IgD-negative memory B cell (primary cell): ENCODE measurements at regions not wholly inside any gene's neighbourhood (a gene's known extent, or its start where the extent isn't known, plus 50 kb on each side); places are given as distances from the start of the nearest gene placed in this dataset.

Source experiments
- H3K27ac Mint-ChIP-seq, 3 donors: one replicate each; pipeline ENCODE4 v1.8.0; 2020 to 2022; ENCODE audit warnings: mild to moderate bottlenecking in 3 of 3, mixed read lengths in 3 of 3, moderate library complexity in 1 of 3
- H3K27me3 Mint-ChIP-seq: one replicate; pipeline ENCODE4 v1.8.0; 2021; ENCODE audit warnings: mixed read lengths
- H3K36me3 Mint-ChIP-seq: one replicate; pipeline ENCODE4 v1.8.0; 2020; ENCODE audit warnings: mild to moderate bottlenecking, mixed read lengths
- H3K4me1 Mint-ChIP-seq, 3 donors: one replicate each; pipeline ENCODE4 v1.8.0; 2020 to 2022; ENCODE audit warnings: mixed read lengths in 3 of 3, mild to moderate bottlenecking in 1 of 3
- H3K4me3 Mint-ChIP-seq, 4 donors: one replicate each; pipeline ENCODE4 v1.8.0; 2020 to 2022; ENCODE audit warnings: mild to moderate bottlenecking in 4 of 4, mixed read lengths in 4 of 4, moderate library complexity in 3 of 4
- H3K9me3 Mint-ChIP-seq, 3 donors: one replicate each; pipeline ENCODE4 v1.8.0; 2020 to 2021; ENCODE audit warnings: mixed read lengths in 3 of 3, mild to moderate bottlenecking in 1 of 3

DNA sequence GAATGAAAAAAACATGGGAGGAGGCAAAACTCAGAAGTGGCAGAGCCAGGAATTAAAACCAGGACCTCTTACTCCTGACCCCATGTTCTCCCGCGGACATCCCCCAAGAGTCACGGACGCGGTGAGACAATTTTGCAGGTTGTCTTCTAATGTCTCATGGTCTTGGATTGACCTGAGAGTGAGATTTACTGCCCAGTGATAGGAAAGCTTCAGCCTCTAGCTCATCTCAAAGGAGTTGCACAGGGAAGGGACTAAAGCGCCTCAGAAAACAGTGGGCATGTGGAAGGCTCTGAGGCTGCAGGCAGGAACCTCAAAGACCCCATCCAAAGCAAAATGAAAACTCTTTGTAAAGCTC, 197.4 kb downstream of the ADAMTS15 start:
- H3K4me1 Mint-ChIP-seq, result no peaks in the 10 kb centered on the region
- H3K36me3 Mint-ChIP-seq, result peaks cover 1% of the 10 kb centered on the region
- no peaks in the 10 kb centered on the region for H3K9me3 Mint-ChIP-seq
- no peaks in the 10 kb centered on the region for H3K27me3 Mint-ChIP-seq
- no peak overlapping the region for H3K4me3 Mint-ChIP-seq
- no peak overlapping the region for H3K27ac Mint-ChIP-seq

- peaks cover 1% of the 10 kb centered on the region for H3K36me3 Mint-ChIP-seq
- no peaks in the 10 kb centered on the region for H3K9me3 Mint-ChIP-seq
- no peak overlapping the region for H3K4me3 Mint-ChIP-seq
These were observed 198.4 kb downstream of the ADAMTS15 start for GRCh38 chr11:130646881-130647280.

GRCh38 chr11:130647371-130647770, 198.9 kb downstream of the ADAMTS15 start:
- Mint-ChIP-seq H3K36me3 (peaks cover 1% of the 10 kb centered on the region), H3K4me3 (no peak overlapping the region), H3K4me1 (no peaks in the 10 kb centered on the region), H3K27ac (peak overlapping the region in 1 of 3 donors; percentile 6), H3K9me3 (no peaks in the 10 kb centered on the region), H3K27me3 (no peaks in the 10 kb centered on the region)

More at GRCh38 chr11:130646881-130647280, 198.4 kb downstream of the ADAMTS15 start:
- Mint-ChIP-seq H3K27ac (no peak overlapping the region), H3K27me3 (no peaks in the 10 kb centered on the region), H3K4me1 (no peaks in the 10 kb centered on the region)

DNA sequence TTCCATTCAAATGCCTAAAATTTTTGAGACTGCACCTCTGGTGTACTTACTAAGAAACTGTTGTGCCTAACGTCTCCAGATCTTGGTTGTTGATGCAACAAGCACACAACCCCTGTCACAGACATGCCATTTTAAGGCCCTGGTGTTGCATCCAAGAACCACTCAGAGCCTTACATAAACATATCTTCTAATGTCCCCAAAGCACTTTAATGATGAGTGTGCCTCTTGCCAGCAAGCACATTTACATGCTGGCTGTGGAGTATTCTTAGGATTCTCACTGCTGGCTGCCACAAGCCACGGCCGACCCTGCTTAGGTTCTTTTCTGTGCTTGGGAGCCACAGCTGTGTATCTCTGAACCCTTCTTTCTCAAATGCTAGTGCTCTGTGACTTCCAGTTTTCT, 201.4 kb downstream of the ADAMTS15 start:
- H3K4me1 Mint-ChIP-seq, result peaks cover 0 to 2% (median 0%) of the 10 kb centered on the region in 3 donors
- H3K4me3 Mint-ChIP-seq, result no peak overlapping the region
- peaks cover 1% of the 10 kb centered on the region for H3K36me3 Mint-ChIP-seq
- H3K9me3 Mint-ChIP-seq, result no peaks in the 10 kb centered on the region
- peaks cover 2% of the 10 kb centered on the region for H3K27me3 Mint-ChIP-seq
- H3K27ac Mint-ChIP-seq, result no peak overlapping the region

GRCh38 chr11:130650456-130651030, 202.1 kb downstream of the ADAMTS15 start:
- H3K9me3 Mint-ChIP-seq, result no peaks in the 10 kb centered on the region
- H3K27me3 Mint-ChIP-seq, result peaks cover 3% of the 10 kb centered on the region
- H3K27ac Mint-ChIP-seq, result no peak overlapping the region
- H3K36me3 Mint-ChIP-seq, result peaks cover 1% of the 10 kb centered on the region
- H3K4me3 Mint-ChIP-seq, result no peak overlapping the region
- H3K4me1 Mint-ChIP-seq, result peaks cover 0 to 2% (median 0%) of the 10 kb centered on the region in 3 donors

- H3K4me3 Mint-ChIP-seq, result no peak overlapping the region
- H3K36me3 Mint-ChIP-seq, result peaks cover 1% of the 10 kb centered on the region
- H3K27ac Mint-ChIP-seq, result no peak overlapping the region
- H3K9me3 Mint-ChIP-seq, result peaks cover 0 to 2% (median 0%) of the 10 kb centered on the region in 3 donors
- peaks cover 0 to 2% (median 0%) of the 10 kb centered on the region in 3 donors for H3K4me1 Mint-ChIP-seq
- peaks cover 3% of the 10 kb centered on the region for H3K27me3 Mint-ChIP-seq
These were observed 202.8 kb downstream of the ADAMTS15 start for GRCh38 chr11:130651066-130651855.

- Mint-ChIP-seq H3K4me3 (no peak overlapping the region), H3K9me3 (peaks cover 0 to 3% (median 3%) of the 10 kb centered on the region in 3 donors), H3K27me3 (peaks cover 3% of the 10 kb centered on the region), H3K4me1 (peaks cover 0 to 2% (median 0%) of the 10 kb centered on the region in 3 donors), H3K36me3 (no peaks in the 10 kb centered on the region), H3K27ac (no peak overlapping the region)
These were observed 204.4 kb downstream of the ADAMTS15 start for GRCh38 chr11:130652671-130653335.

DNA sequence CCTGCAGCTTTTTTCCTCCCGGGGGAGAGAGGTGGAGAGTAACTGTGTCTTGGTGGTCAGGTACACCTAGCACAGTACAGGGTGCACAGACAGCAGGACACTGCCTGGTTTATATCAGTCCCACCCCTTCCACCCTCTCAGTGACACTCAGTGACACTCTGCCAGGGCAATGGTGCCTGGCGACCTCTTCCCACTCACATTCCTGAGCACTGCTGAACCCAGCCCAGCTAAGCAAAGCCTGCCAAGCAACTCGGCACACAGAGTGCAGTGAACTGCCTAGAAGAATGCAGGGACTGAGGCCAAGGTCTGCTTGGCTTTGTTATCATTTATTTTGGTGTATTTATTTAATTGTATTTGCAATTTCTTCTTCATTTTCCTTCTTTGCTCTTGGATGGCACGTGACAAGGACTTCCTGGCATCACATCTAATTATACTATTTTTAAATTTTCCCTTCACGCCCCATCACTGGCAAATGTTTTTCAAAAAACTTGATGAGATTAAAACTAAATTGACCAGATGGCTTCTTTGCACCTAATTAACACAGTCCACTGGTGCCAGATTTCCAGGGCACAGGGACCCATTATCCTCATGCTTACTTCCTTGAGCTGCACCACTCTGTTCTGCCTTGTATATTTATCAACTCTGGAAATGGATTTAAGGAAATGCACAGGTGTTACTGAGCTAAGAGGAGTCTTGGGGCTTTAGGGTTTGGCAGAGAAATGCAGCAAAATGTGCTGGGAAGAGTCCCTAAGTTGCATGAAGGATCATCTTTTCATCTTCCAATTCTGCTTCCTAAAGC, 205.6 kb downstream of the ADAMTS15 start:
- H3K4me3 Mint-ChIP-seq, result no peak overlapping the region
- peaks cover 3% of the 10 kb centered on the region for H3K27me3 Mint-ChIP-seq
- no peaks in the 10 kb centered on the region for H3K36me3 Mint-ChIP-seq
- no peak overlapping the region for H3K27ac Mint-ChIP-seq
- peaks cover 3 to 7% (median 3%) of the 10 kb centered on the region in 3 donors for H3K9me3 Mint-ChIP-seq
- H3K4me1 Mint-ChIP-seq, result peaks cover 0 to 2% (median 0%) of the 10 kb centered on the region in 3 donors

DNA sequence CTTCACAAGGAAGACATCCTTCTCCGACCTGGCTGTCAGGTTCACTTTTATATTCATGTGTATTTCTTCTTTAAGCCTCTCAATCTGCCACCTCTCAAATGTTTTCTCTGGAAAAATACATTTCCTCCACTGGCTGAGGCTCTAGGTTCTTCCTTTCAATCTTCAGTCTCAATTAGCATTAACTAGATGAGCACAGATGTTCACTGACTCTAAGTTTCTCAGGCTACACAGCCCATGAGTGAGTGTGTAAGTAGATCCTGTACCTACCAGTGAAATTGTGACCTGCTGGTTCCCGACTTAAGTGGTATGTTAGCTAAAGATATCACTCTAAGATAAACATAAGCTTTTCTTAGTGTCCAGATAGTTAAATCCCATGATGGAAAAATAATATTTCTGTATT, 206.9 kb downstream of the ADAMTS15 start:
- no peak overlapping the region for H3K27ac Mint-ChIP-seq
- peaks cover 3% of the 10 kb centered on the region for H3K27me3 Mint-ChIP-seq
- H3K36me3 Mint-ChIP-seq, result no peaks in the 10 kb centered on the region
- H3K9me3 Mint-ChIP-seq, result peaks cover 3 to 7% (median 3%) of the 10 kb centered on the region in 3 donors
- H3K4me1 Mint-ChIP-seq, result peaks cover 0 to 2% (median 0%) of the 10 kb centered on the region in 3 donors
- no peak overlapping the region for H3K4me3 Mint-ChIP-seq

- H3K4me3 Mint-ChIP-seq, result no peak overlapping the region
- no peaks in the 10 kb centered on the region for H3K36me3 Mint-ChIP-seq
- H3K27me3 Mint-ChIP-seq, result peaks cover 1% of the 10 kb centered on the region
- no peaks in the 10 kb centered on the region for H3K4me1 Mint-ChIP-seq
- H3K9me3 Mint-ChIP-seq, result no peaks in the 10 kb centered on the region
- no peak overlapping the region for H3K27ac Mint-ChIP-seq
These were observed 218.4 kb downstream of the ADAMTS15 start for GRCh38 chr11:130666781-130667251.

GRCh38 chr11:130668751-130669150, 220.3 kb downstream of the ADAMTS15 start:
- H3K27me3 Mint-ChIP-seq, result peaks cover 1% of the 10 kb centered on the region
- H3K36me3 Mint-ChIP-seq, result no peaks in the 10 kb centered on the region
- no peaks in the 10 kb centered on the region for H3K9me3 Mint-ChIP-seq
- H3K27ac Mint-ChIP-seq, result no peak overlapping the region
- no peak overlapping the region for H3K4me3 Mint-ChIP-seq
- H3K4me1 Mint-ChIP-seq, result no peaks in the 10 kb centered on the region

DNA sequence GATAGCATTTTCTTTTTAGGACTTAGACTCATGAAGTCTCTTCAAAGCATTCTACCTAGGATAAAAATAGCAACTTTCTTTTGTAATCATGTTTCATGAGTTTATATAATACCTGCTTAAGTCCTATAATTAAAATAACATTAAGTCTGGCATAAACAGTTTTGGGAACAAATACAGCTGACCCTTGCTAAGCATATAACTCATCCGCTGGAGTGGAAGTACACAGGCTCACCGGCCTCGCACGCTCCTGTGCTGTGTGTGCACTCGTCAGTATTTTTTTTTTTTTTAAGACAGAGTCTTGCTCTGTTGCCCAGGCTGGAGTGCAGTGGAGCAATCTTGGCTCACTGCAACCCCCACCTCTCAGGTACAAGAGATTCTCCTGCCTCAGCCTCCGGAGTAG, 221.8 kb downstream of the ADAMTS15 start:
- H3K4me3 Mint-ChIP-seq, result no peak overlapping the region

DNA sequence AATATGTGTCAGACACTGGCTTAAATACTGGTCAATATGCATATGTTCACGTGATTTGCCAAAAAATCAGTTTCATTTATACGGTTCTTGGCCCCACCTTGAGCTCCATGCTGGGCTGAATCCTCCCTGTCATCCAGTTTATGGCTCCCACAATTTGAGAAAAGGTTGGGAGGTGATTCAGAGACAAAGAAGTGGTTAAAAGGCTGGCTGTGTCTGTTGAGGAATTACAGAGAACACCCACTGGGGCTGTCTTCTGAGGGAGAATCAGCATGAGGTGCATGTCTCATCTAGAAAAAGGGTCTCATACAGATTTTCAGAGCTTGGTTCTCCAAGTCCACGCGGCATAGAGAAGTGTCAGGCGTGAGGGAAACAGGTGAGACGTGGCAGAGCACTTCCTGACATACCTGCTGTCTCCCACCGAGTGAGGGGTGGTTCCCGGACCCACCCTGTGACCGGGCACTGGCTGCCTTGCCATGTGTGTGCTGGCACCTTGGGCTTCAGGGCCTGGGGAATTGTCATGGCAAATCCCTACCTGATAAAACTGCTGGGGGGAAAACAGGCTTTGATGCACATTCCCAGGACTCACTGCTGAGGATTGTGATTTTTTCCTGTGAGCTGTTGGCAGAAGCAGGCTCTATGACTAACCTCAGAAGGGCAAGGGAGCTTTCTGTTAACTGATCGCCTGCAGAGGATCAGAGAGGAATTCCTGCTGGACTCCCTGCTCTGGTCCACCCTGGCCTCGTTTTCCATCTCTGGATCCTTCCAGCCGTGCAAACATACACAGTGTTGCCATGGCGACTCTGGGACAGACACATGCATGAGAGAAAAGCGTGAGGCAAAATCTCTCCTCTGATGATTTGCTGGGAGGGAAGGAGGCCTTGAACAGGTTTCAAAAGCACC, 223.6 kb downstream of the ADAMTS15 start:
- Mint-ChIP-seq H3K4me1 (no peaks in the 10 kb centered on the region), H3K36me3 (no peaks in the 10 kb centered on the region), H3K27ac (no peak overlapping the region), H3K27me3 (peaks cover 1% of the 10 kb centered on the region), H3K9me3 (no peaks in the 10 kb centered on the region), H3K4me3 (no peak overlapping the region)

More for the DNA sequence above, 221.8 kb downstream of the ADAMTS15 start:
- Mint-ChIP-seq H3K4me1 (no peaks in the 10 kb centered on the region), H3K36me3 (no peaks in the 10 kb centered on the region), H3K27ac (no peak overlapping the region), H3K27me3 (peaks cover 1% of the 10 kb centered on the region), H3K9me3 (no peaks in the 10 kb centered on the region)

- no peak overlapping the region for H3K4me3 Mint-ChIP-seq
- no peaks in the 10 kb centered on the region for H3K4me1 Mint-ChIP-seq
- H3K27me3 Mint-ChIP-seq, result peaks cover 1% of the 10 kb centered on the region
These were observed 224.5 kb downstream of the ADAMTS15 start for GRCh38 chr11:130672911-130673310.

More at GRCh38 chr11:130672911-130673310, 224.5 kb downstream of the ADAMTS15 start:
- peaks cover 0 to under 1% (median 0%) of the 10 kb centered on the region in 3 donors for H3K9me3 Mint-ChIP-seq
- peak overlapping the region in 1 of 3 donors; percentile 13 for H3K27ac Mint-ChIP-seq
- H3K36me3 Mint-ChIP-seq, result no peaks in the 10 kb centered on the region
